ENCODE measurements at regions not wholly inside any gene's neighbourhood (a gene's known extent, or its start where the extent isn't known, plus 50 kb on each side); places are given as distances from the start of the nearest gene placed in this dataset.
"Not testable (repeated sequence)": the region's sequence is repeated elsewhere in the genome, so short reads cannot be mapped to it uniquely, and the experiment has no call there.

DNA sequence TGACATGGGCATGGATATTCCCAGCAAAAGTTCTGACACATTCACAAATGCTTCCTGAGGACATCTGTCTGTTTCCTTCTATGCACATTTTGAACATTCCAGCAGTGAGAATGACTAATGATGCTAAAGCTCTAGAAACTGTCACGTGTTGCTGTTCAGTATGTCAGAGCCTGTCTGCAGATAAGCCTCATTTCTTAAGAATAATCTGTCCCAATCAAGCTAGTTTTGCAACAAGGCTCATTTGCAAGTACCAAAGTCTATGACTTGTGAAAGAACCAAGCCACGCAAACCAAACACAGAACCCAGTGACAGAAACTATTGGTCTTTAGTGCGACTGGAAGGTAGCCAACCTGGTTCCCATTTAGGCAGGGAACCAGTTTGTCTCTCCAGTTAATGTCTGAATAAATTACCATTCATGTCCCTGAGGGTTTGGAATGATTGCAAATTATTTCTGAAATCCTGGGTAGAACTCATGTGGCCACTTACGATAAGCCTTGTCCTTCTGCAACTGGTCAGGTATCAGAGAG lies 178.5 kb downstream of the C9orf152 start:
- DNase-seq, result peak; percentile 76

DNA sequence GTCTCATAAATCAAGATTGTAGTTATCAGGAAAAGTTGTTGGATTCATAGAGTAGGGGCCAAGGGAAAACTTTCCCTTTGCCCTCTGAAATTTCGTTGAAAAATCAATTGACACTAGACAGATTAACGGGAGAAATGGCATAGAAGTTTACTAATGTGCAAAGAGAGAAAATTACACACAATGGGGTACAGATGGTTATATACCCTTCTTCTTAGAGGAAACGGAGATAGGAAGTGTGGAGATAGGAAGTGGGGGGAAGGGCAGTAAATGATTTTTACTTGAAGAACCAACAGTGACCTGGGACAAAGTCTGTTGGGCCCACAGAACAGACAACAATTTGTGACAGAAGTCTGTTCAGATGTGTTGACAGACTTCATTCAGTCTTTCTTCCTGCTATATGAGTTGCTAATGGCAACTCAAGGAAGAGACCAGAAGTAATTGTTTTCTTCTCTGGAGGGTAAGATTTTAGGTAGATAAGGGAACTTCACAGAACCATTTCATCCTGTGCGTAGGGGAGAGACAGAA lies 177.9 kb downstream of the C9orf152 start:
- DNase-seq, result no peak

DNA sequence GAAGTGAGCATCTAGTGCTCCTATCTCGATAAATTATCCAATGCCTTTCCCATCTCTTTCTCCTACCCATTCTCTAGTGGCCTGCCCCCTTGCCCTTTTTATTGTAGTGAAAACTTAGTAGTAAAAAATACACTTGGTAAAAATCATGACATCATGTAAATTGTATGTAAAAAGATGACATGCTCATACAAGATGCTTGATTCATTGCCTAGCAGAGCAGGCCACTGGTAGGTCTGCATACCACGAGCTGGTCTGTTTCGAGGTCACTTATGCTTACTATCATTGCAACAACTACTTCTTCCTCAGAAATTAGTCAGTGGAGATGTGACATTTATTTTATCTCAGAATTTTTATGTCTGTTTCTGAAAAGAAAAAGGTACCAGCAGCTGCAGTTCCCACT lies 177.3 kb downstream of the C9orf152 start:
- DNase-seq, result no peak

DNA sequence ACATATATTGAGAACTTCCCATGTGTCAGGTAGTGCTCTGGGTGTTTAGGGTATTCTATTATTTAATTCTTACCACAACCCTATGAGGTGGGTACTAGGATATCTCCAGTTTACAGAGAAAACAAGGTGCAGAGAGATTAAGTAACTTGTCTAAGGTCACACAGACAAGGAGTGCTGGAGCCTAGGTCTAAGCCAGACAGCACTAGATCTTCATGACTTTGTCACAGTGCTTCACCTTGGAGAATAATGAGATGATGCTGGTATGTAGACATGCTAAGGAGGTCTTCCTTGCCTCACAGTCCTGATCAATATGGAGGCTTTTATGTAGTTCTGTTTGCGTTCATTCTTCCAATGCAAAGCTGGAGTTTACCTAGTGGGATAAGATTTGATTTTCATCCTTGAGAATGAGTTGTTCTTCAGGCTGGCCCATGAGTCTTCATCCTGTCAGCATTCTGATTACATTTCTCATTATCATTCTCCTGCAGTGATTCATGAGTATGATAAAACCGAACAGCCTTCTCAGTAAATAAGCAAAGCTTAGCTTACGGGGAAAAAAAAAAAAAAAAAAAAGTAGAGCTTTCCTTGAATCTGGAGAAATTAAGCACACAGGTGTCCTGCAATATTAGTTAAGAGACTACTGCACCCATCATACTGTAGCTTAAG lies 176.3 kb downstream of the C9orf152 start:
- DNase-seq, result peak; percentile 71

DNA sequence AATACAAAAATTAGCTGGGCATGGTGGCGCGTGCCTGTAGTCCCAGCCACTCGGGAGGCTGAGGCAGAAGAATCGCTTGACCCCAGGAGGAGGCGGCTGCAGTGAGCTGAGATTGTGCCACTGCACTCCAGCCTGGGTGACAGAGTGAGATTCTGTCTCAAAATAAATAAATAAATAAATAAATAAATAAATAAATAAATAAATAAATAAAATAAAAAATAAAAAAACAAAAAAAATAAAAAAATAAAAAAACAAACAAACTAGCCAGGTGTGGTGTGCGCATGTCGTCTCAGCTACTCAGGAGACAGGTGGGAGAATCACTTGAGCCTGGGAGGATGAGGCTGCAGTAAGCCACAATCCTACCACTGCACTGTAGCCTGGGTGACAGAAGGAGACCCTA lies 175.4 kb downstream of the C9orf152 start:
- DNase-seq, result not testable (repeated sequence)

DNA sequence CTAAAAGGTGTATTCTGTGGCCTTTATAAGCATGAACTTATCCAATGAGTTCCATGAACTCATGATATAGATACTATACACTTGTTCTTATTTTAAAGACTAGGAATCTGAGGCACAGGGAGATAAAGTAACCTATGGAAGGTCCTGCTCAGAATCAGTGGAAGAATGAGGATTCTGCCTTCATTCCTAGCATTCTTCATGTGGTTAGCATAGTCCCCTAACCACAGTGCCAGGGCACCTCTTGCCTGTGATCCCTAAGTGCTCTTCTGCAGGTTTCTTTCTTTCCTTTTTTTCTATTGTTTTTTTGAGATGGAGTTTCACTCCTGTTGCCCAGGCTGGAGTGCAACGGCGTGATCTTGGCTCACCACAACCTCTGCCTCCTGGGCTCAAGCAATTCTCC lies 174.1 kb downstream of the C9orf152 start:
- no peak for DNase-seq

DNA sequence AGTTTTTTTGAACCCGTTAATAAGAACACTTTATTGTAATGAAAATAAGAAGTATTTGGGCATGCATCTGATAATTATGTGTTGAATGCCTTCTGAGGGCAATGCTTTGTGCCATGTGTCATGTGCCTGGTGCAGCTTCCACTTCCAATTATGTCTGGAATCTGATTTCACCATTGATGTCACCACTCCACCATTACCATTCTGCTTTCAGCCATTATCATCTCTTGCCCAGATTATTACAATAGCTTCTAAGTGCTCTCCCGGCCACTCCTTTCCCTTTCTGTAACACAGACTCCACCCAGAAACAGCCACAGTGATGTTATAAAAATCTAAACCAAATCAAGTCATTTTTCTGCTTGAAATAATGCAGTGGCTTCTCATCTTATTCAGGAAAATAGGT lies 171.7 kb downstream of the C9orf152 start:
- no peak for DNase-seq

DNA sequence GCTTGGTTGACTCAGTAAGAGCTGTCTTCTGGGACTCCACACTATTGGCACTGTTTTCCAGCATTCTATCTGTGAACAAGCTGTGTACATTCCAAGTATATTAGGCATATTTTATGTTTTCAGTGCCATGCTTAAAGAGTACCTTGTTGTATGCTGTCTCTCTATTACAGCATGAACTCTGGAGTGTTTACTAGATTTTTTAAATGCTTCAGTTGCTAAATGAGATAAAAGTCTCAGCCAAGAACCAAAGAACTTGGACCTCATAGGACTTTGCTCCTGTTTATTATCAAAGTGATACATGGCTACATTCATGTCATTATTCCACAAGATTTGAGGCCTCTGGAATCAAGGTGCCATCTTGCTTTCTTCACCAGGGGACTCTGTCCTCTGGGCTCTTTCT lies 167.2 kb downstream of the C9orf152 start:
- DNase-seq, result no peak

DNA sequence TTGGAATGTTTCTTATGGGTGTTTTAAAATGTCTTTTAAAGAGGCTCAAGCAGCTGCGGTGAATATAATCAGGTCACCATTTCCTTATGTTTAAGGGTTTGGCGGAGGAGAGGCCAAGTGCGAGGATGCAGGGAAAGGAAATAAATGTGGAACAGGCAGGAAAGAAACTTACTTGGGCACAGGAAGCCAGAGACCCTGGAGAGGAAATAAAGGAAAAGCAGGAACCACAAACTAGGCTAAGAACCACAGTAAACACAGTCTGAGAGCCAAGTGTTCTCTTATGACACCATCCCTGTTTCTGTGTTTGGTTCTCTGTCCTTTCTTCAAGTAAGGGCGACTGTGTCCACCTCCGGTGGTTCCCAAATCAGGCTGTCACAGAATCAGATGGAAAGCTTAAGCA lies 166.5 kb downstream of the C9orf152 start:
- DNase-seq, result no peak

DNA sequence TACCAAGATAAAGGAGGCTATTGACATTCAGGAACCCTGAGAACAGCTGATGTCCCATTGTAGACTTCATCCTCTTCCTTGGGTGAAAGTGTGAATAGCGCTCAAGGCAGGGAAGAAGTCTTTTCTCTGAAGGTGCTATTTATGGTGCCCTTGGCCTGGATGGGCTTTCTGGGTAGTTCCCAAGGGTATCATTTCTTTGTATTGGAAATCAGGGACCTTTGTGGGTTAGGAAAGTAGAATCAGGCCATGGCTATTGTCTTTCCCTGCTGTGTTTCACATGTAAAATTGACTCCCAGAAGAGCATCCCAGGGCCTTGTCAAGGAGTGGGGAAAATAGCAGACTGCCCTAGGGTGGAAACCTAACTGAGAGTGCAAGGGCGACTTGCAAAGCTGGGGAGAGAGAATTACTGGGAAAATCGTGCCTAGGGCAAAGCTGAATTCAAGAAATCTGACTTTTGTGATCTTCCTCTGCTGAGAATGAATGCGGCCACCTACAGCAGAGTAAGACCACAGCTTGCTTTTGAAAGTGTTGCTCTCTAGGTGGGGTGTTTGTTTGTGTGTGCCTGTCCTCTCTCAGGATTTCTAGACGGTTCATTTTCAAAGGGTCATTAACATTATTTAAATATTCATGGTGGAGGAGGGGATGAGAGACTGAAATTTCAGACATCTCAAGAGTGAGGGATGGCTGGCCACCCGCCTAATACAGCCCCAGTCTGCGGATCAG lies 160.6 kb downstream of the C9orf152 start:
- DNase-seq, result no peak

DNA sequence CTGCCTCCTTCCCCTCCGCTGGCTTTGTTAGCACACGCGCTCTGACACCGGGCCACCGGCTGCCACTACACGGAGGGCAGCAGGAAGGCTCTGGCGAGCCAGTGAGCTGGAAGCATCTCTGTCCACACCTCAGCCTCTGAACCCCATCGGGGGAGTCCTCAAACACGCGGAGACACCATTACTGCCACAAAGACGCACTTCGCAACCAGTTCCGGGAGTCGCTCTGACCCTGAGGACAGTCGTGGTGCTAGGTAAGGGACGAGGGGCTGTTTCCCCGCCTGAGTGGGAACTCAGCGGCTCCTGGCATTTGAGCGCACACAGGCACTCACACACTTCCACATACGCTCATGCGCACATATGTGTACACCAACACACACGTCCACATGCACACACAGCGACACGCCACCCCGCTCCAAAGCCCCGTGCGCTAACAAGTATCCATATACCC lies 160.0 kb downstream of the C9orf152 start:
- no peak for DNase-seq

DNA sequence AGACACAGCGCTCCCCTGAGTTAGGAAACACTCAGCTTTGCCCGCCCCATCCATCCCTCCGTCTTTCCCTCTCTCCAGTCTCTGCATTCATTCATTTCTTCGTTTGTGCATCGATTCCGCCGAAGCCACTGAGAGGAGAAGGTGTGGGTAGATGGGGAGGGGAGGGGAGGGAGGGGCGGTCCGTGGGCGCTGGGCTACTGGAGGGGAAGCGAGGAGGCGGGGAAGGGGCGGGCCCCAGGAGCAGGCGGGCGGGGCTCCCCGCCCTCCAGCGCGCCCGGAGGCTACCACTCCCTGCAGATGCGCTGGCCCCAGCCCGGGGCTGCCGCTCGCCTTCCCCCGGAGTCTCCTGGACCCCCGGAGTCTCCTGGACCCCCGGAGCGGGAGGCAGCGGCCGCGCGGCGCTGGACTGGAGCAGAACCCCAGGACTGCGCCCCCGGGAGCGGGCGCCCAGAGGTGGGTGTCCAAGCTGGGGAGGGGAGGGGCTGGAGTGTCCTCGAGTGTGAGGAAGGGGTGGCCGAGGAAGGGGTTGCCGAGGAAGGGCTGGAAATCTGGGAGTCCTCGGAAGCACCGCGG lies 159.5 kb downstream of the C9orf152 start:
- DNase-seq, result no peak

DNA sequence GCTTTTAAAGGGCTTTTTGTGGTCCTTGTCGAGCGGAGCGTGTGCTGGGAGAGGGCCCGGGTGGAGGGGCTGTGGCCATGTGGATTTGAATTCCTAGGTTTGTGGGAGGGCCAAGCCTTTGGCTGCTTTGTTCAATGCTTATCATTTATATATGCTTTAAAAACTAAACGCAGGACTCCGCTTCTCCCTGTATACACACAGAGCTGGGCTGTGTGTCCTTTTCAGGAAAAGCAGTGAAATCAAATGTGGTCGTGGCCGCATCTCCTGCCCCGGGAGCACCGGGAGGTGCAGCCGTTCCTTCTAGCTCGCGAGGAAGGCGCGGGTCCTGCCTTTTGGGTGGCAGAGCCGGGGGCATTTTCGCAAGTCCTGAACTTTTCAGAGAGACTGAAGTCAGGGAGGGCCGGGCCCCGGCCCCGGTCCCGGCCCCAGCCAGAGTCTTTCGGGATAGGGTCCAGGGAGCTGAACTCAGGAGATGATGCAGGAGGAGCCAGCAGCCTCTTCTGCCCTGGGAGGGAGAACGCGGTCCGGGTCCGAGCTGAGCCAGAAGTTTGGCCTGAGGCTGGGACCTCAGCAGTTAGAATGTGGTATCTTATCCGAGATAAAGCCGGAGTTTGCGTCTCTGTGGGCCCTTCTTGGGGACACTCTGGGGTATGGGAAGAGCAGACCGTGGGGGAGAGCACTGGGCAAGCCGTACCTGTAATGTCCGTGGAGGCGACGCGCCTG lies 158.8 kb downstream of the C9orf152 start:
- DNase-seq, result no peak

DNA sequence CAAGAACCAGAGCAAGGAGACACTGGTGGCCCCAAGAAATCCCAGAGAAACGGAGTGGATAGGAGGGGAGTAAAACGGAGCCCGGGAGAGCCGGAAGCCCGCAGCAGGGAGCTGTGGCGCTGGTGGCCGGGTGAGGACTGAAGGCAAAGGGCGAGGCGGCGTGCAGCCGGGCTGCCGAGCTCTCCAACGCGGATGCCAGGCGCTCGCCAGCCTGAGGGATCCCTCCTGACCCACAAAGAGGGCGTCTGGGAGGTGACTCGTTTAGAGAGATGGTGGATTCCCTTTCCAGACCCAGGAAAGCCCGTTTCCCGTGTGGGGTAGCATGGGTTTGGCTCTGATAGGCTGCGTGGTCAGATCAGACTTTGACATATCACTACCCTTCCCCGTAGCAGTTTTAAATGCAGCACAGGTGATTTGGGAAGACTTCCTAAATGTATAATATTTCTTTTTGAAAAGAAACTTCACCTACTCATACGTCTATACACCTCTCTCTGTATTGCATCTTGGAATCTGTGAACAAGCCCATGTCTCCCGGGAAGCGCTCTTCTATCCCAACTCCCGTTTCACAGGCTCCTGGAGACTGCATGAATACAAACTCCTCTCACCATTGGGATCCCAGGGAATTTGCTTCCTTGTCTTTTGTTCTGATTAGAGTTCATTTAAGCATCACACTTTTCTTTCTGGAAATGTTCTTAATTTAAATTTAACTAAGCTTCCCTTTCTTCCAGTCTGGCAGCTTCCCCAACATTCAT lies 158.1 kb downstream of the C9orf152 start:
- no peak for DNase-seq

DNA sequence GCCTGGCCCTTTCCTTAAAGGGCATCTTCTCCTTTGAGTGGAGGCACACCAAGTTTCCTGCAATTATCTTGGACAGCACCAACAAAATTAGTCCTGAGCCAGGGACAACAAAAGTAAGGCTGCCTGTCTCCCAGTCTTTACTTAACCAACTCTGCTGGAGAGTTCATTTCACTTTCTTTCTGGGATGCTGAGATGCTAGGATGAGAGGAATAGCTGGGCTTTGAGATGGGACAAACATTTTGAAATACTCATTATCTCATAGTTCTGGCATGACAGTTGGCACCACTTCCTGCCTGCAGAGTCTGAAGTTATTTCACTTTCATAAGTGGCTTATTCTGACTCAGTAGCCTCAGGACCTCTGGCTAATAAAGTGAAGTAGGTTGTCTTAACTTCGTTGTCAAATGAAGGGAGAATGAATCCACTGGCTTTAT lies 157.0 kb downstream of the C9orf152 start:
- peak; percentile 73 for DNase-seq

DNA sequence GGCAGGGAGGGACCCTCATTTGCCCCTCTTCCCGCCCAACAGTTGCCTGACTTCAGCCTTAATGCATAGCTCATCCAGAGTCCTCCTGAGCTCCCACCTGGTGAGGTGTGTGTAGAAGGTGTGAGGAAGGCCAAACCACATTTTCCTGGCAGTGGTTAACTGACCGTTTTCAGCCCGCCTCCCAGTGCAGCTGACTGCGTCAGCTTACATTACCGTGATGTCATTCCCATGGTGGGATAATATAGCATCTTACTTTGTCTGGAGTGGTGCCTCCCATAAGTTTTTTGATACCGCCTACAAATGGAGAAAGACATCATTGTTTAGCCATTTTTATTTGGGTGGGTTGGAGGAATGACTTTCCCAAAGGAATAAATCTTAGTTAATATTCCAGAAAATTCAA lies 151.9 kb downstream of the C9orf152 start:
- no peak for DNase-seq

DNA sequence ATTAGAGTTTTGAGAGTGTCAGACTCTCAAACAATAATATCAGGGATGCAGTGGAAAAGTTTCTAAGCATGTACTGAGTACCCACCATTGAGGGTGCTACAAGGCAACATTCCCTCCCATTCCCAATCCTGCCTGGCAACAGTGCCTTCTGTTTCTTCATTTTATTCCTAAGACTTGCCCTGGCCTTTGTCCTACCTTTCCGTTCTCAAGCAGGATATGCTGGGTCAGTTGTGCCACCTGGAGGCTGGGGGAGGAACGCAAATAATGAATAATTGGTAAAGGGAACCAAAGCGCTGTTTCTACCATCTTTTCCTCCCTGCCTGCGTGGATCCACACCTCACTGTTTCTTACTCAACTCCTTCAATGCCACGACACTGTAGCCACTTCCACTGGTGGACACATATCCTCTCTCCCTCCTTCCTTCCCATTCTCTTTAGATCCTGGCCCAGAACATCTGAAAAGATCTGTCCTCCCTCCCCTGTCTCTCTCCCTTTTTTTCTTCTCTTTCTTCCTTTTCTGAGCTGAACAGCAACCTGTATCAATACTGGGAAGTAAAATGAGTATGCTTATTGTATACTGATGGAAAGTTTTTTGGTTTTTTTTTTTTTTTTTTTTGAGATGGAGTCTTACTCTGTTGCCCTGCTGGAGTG lies 149.5 kb downstream of the C9orf152 start:
- DNase-seq, result no peak

DNA sequence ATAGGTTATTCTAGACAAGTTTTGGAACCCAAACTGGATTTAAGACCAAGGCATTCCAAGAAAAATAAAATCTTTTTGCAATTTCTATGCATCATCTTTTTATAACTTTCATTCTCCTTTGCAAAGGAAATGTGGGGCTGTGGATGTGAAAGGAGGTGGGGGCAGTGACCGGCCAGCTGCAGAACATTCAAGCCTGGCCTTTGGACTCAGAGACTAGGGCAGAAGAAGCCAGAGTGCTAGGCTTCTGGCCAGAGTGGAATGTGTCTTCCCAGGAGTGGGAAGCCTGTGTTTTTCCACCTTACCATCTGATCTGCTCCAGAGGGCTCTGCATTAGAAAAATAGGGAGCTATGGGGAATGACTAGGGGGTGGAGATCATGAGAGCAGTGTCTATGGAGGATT lies 148.5 kb downstream of the C9orf152 start:
- no peak for DNase-seq

DNA sequence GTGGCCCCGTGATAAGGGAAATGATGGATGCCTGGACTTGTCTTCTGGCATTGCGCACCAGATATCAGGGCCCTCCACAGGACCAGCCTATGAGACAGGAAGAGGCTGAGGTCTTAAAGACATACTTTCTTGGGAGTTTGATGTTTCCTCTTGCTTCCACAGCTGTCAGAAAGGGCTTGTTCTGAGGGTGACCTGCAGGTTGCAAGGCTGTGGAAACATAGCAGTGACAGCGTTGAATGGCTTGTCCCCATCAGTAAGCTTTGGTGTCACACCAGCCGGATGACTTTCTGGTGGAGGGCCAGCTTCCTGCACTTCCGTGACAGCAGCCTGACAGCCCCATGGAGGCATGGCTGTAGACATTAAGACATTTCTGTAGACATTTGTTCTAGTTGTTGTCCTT lies 143.2 kb downstream of the C9orf152 start:
- no peak for DNase-seq

DNA sequence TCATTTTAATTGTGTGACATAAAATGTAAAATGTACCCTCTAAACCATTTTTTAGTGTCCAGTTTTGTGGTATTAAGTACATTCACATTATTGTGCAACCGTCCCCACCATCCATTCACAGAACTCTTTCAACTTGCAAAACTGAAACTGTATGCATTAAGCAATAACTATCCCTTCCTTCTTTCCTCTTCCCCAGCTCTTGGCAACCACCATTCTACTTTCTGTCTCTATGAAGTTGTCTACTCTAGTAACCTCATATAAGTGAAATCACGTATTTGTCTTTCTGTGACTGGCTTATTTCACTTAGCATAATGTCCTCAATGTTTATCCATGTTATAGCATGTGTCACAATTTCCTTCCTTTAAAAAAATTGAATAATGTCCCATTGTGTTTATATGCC lies 142.4 kb downstream of the C9orf152 start:
- no peak for DNase-seq

DNA sequence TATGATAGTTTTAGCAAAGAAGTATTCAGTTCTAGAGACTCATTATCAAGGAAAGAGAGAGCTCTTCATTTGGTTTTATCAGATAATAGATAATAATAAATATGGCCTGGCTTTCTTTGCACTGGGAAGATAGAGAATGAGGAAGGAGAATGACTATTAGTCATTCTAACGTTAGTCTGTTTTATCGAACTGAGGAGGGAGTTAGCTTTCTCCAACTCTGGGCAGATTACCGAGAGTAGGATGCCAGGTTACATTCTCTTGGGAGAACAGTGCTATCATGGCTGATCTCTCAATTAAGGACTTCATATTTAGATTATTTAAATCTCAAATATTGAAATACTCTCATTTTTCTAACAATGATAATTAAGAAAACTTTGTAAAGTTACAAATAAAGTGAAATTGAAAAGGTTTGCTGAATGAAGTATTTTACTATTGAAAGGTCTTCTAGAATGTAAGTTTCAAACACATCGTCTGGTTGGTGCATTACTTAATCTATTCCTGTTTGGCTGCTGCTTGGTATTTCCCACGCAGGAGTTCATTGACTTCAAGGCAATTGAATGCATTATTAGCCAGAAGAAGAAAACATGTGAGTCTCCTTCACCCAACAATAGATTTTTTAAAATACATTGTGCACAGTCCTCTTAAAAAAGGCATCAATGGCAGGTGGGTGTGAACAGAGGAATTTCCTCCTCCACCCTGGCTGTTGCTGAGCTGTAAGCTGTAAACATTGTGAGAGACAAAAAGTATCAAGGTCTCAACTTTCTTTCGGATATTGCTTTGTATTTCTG lies 140.8 kb downstream of the C9orf152 start:
- DNase-seq, result no peak

All from amniotic stem cell (primary cell).